ENCODE measurements at regions not wholly inside any gene's neighbourhood (a gene's known extent, or its start where the extent isn't known, plus 50 kb on each side); places are given as distances from the start of the nearest gene placed in this dataset.

- TF ChIP-seq EZH2 (IDR thresholded peaks at IDR 0.05; ENCODE audit: insufficient read depth, poor library complexity, severe bottlenecking), result no peak
- no peak for TF ChIP-seq EZH2phosphoT487 (IDR thresholded peaks at IDR 0.05; ENCODE audit: insufficient read depth, low read depth)
These were observed 240.1 kb downstream of the UTP18 start for GRCh38 chr17:51500454-51500853.
